Cardiac fibroblast (primary cell): ENCODE measurements at regions not wholly inside any gene's neighbourhood (a gene's known extent, or its start where the extent isn't known, plus 50 kb on each side); places are given as distances from the start of the nearest gene placed in this dataset.

Source experiments
- DNase-seq, 2 donors: peaks; one replicate each; pipeline versions ENCODE4 v3.0.0 to v3.0.0-alpha.2; 2010; ENCODE audit warnings: low read depth in 2 of 2
- H3K4me3 ChIP-seq, 2 donors: replicated peaks in 1 of 2; 1 replicate in 1 of 2; 2 replicates in 1 of 2; pipeline ENCODE4 v1.5.1; 2011; ENCODE audit warnings: low read depth in 2 of 2, low read length in 2 of 2, mild to moderate bottlenecking in 2 of 2, moderate library complexity in 1 of 2
- CTCF ChIP-seq: IDR thresholded peaks from one replicate; pipeline ENCODE4 v1.5.1; 2011; ENCODE audit warnings: low read depth, mild to moderate bottlenecking, low read length, inconsistent platforms

GRCh38 chr4:32136081-32136787 is 1416.1 kb downstream of the PCDH7 start:
- no peak for DNase-seq
- no peak for TF ChIP-seq CTCF
- H3K4me3 ChIP-seq: no peak overlapping the region

- peak; percentile 77 to 79 for DNase-seq
- no peak overlapping the region for H3K4me3 ChIP-seq
- TF ChIP-seq CTCF: no peak
These were observed 1420.5 kb downstream of the PCDH7 start for GRCh38 chr4:32140636-32141035.

- TF ChIP-seq CTCF: no peak
- peak in 1 of 2 donors; percentile 24 for DNase-seq
- no peak overlapping the region for H3K4me3 ChIP-seq
These were observed 1421.9 kb downstream of the PCDH7 start for GRCh38 chr4:32142075-32142474.

GRCh38 chr4:32145987-32146386 is 1425.8 kb downstream of the PCDH7 start:
- TF ChIP-seq CTCF: no peak
- H3K4me3 ChIP-seq: no peak overlapping the region
- DNase-seq: no peak

- DNase-seq: no peak
- no peak overlapping the region for H3K4me3 ChIP-seq
- TF ChIP-seq CTCF: no peak
These were observed 1427.4 kb downstream of the PCDH7 start for GRCh38 chr4:32147446-32148085.

GRCh38 chr4:32148111-32148666 is 1428.0 kb downstream of the PCDH7 start:
- TF ChIP-seq CTCF: no peak
- H3K4me3 ChIP-seq: no peak overlapping the region
- DNase-seq: peak; percentile 72 to 83
